ENCODE measurements at regions not wholly inside any gene's neighbourhood (a gene's known extent, or its start where the extent isn't known, plus 50 kb on each side); places are given as distances from the start of the nearest gene placed in this dataset.

- TF ChIP-seq REST (IDR thresholded peaks at IDR 0.05; ENCODE audit: low read depth), result no peak
- TF ChIP-seq, protein P1, sequence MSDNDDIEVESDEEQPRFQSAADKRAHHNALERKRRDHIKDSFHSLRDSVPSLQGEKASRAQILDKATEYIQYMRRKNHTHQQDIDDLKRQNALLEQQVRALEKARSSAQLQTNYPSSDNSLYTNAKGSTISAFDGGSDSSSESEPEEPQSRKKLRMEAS (IDR thresholded peaks at IDR 0.05), result no peak
- no peak for TF ChIP-seq TEAD4 (IDR thresholded peaks at IDR 0.05)
- no peak for TF ChIP-seq TAF1 (IDR thresholded peaks at IDR 0.05; ENCODE audit: low read depth)
- no peak for TF ChIP-seq CREB1 (IDR thresholded peaks at IDR 0.05; ENCODE audit: low read depth)
- no peak for TF ChIP-seq FOXM1 (IDR thresholded peaks at IDR 0.05; ENCODE audit: borderline replicate concordance, low read depth)
- no peak for TF ChIP-seq NFIC (IDR thresholded peaks at IDR 0.05)
Measured at GRCh38 chr6:8570256-8570920, 135.0 kb upstream of the SLC35B3 start.

Measured in Ishikawa (cell line).